Adipocyte (in vitro differentiated cells): ENCODE measurements at regions not wholly inside any gene's neighbourhood (a gene's known extent, or its start where the extent isn't known, plus 50 kb on each side); places are given as distances from the start of the nearest gene placed in this dataset.

ENCODE experiments used
- DNase-seq: peaks from one replicate; pipeline ENCODE4 v3.0.0-alpha.2; 2015; ENCODE audit warnings: low read depth
- H3K27me3 ChIP-seq: replicated peaks from 2 replicates; pipeline ENCODE4 v1.7.0; 2013; ENCODE audit warnings: mild to moderate bottlenecking, low read length, moderate library complexity; ENCODE audit not compliant: control insufficient read depth, insufficient read depth
- H3K36me3 ChIP-seq: 2 replicates; pipeline ENCODE4 v1.7.0; 2013; ENCODE audit warnings: low read length, mild to moderate bottlenecking, moderate library complexity; ENCODE audit not compliant: control insufficient read depth, insufficient read depth, severe bottlenecking
- H3K4me1 ChIP-seq: 2 replicates; pipeline ENCODE4 v1.7.0; 2013; ENCODE audit warnings: mild to moderate bottlenecking, low read length, moderate library complexity; ENCODE audit not compliant: control insufficient read depth, insufficient read depth
- H3K4me3 ChIP-seq: 2 replicates; pipeline ENCODE4 v1.7.0; 2013; ENCODE audit warnings: mild to moderate bottlenecking, low read length, moderate library complexity
- H3K9ac ChIP-seq: 2 replicates; pipeline ENCODE4 v1.7.0; 2013; ENCODE audit warnings: mild to moderate bottlenecking, low read length, moderate library complexity
- H3K9me3 ChIP-seq: 2 replicates; pipeline ENCODE4 v1.7.0; 2013; ENCODE audit warnings: mild to moderate bottlenecking, low read length, moderate library complexity; ENCODE audit not compliant: control insufficient read depth

DNA sequence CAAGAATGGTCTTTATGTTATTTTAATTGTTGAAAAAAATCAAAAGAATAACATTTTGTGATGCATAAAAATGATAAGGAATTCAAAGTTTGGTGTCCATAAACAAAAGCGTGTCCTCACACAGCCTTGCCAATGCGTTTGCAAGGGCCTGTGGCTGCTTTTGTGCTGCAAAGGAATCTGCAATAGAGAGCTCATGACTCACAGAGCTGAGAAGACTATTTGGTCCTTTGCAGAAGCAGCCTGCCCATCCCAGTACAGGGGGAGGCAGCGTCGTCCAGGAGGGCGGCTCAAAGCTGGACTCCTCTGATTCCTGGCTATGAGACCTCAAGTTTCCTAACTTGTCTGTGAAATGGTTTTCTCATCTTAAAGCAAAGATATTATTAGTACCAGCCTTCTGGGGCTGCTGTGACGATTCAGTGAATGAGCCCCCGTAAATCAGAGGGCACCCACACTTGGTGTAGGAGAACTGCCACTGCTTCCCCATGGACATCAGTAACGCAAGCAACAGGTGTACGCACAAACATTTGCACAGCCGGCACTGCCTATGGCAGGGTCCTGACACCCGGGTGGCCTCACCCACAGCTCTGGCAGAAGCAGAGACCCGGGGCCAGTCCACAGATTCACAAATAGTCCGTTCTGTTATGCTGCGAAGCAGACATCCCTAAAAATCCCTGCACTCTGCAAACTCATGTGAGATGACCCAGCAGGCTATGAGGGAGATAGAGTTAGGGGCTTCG lies 70.6 kb upstream of the ASAP2 start:
- H3K9me3 ChIP-seq = peaks cover 5% of the 10 kb centered on the region
- no peaks in the 10 kb centered on the region for H3K36me3 ChIP-seq
- H3K4me1 ChIP-seq = no peaks in the 10 kb centered on the region
- H3K9ac ChIP-seq = no peak overlapping the region
- H3K27me3 ChIP-seq = peaks cover 8% of the 10 kb centered on the region
- peak; percentile 53 for DNase-seq
- H3K4me3 ChIP-seq = no peak overlapping the region

DNA sequence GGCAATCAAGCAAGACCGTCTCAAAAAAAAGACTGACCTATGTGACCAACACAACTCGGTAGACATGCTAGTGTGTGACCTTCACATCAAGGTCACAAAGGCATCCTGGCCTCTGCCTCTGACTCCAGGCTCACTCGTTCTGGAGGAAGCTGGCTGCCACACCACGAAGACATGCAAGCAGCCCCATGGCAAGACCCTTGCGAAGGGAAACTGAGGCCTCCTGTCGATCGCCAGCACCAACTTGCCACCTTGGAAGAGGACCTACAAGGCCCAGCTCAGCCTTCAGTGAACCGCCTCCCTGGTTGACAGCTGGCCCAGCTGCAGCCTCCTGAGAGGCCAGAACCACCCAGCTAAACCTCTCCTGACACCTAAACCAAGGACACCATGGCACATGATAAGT lies 79.3 kb upstream of the ASAP2 start:
- H3K4me1 ChIP-seq = no peaks in the 10 kb centered on the region
- H3K36me3 ChIP-seq = no peaks in the 10 kb centered on the region
- no peaks in the 10 kb centered on the region for H3K9me3 ChIP-seq
- no peak overlapping the region for H3K4me3 ChIP-seq
- H3K9ac ChIP-seq = no peak overlapping the region
- no peak for DNase-seq
- no peaks in the 10 kb centered on the region for H3K27me3 ChIP-seq

DNA sequence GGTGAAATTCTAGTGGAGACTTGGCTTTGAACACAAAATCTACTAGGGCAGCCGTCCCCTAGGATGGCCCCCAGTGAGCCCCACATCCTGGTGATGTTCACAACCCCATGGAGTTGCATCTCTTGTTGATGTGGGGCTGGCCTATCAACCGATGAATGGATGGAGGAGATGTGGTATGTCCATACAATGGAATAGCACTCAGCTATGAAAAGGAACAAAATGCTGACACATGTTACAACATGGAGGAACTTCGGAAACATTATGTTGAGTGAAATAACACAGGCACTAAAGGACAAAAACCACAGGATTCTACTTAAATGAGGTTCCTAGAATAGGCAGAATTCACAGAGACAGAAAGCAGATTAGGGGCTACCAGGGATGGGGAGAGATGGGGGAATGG lies 80.1 kb upstream of the ASAP2 start:
- Histone ChIP-seq H3K27me3 (no peaks in the 10 kb centered on the region), H3K9me3 (no peaks in the 10 kb centered on the region), H3K9ac (no peak overlapping the region), H3K36me3 (no peaks in the 10 kb centered on the region), H3K4me1 (no peaks in the 10 kb centered on the region), H3K4me3 (no peak overlapping the region)
- DNase-seq = no peak

DNA sequence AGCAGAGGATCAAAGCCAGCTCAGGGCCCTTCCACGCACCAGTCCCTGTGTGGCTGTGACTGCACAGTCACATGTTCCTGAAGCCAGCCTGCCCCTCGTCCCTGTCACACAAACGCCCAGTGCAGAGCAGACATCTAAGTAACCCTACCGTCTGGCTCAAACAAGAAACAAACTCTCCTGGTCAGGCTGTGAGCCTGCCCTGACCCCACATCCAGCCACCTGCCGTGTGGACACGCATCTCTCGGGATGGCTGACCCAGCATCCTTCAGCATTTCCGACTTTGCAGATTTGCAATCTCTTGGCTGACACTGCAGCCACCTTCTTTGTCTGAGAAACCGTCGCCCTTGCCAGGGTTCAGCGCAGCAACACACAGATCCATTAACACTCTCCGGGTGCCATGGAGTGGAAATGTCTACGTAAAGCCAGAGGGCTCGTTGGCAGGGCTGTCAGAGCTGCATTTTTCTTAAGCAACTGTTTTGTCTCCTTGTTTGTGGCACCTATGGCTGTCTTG lies 82.3 kb upstream of the ASAP2 start:
- no peaks in the 10 kb centered on the region for H3K27me3 ChIP-seq
- H3K9ac ChIP-seq = no peak overlapping the region
- DNase-seq = no peak
- H3K9me3 ChIP-seq = no peaks in the 10 kb centered on the region
- no peaks in the 10 kb centered on the region for H3K4me1 ChIP-seq
- no peaks in the 10 kb centered on the region for H3K36me3 ChIP-seq
- no peak overlapping the region for H3K4me3 ChIP-seq

DNA sequence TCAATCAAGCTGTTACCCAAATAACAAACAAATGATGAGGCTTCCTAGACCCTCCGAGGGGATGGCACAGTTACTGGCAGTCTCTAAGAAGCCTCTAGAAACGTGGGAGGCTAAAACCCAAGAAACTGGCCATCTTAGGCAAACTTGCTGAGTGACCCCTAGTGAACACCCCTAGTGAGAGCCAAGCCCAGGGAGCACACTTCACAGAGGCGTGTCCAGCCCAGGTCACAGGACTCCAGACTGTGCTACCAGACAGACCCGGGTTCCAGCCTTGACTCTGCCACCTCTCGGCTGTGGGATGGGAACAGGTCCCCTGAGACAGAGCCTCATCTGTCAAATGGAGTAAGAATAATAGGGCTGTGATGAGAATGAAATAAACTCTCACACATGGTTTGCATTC lies 83.5 kb upstream of the ASAP2 start:
- Histone ChIP-seq H3K36me3 (no peaks in the 10 kb centered on the region), H3K9me3 (no peaks in the 10 kb centered on the region), H3K27me3 (no peaks in the 10 kb centered on the region), H3K4me1 (no peaks in the 10 kb centered on the region), H3K9ac (no peak overlapping the region), H3K4me3 (no peak overlapping the region)
- DNase-seq = no peak

DNA sequence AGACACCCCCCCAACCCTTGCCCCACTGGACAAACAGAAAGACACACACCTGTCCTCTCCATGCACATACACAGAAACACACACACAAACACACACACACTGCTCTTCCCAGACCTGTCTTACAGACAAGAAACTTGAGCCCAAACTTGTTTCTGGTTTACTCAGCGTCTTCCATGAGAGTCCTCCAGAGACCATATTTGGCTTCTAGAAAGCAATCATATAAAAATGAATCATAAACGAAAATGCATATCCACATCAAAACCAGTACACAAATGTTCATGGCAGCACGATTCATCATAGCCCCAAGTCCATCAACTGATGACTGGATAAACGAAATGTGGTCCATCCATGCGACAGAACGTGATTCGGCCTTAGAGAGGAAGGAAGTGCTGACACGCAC lies 84.2 kb upstream of the ASAP2 start:
- Histone ChIP-seq H3K9me3 (no peaks in the 10 kb centered on the region), H3K4me3 (no peak overlapping the region), H3K36me3 (no peaks in the 10 kb centered on the region), H3K27me3 (no peaks in the 10 kb centered on the region), H3K9ac (no peak overlapping the region), H3K4me1 (no peaks in the 10 kb centered on the region)
- no peak for DNase-seq

DNA sequence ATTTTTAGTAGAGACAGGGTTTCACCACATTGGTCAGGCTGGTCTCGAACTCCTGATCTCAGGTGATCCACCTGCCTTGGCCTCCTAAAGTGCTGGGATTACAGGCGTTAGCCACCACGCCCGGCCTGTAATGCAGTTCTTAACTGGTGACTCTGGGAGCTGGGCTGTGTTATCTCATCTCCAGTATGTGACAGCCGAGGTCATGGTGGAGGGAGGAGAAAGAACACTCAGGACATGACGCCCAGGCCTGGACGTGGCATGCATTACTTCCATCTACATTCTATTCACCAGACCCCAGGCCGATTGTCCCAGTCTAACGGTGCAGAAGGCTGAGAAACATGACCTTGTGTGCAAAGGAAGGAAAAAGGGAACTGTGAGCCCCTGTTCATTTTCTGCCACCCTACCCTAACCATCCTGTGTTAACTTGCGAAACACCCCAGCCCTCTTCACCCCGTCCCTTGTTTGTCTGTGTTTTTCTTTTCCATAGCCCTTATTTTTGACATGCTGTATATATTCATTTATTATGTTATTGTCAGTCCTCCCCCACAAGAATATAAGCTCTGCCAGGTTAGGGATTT lies 88.1 kb upstream of the ASAP2 start:
- Histone ChIP-seq H3K36me3 (no peaks in the 10 kb centered on the region), H3K4me3 (no peak overlapping the region), H3K9ac (no peak overlapping the region), H3K9me3 (no peaks in the 10 kb centered on the region), H3K4me1 (no peaks in the 10 kb centered on the region), H3K27me3 (no peaks in the 10 kb centered on the region)
- DNase-seq = no peak

DNA sequence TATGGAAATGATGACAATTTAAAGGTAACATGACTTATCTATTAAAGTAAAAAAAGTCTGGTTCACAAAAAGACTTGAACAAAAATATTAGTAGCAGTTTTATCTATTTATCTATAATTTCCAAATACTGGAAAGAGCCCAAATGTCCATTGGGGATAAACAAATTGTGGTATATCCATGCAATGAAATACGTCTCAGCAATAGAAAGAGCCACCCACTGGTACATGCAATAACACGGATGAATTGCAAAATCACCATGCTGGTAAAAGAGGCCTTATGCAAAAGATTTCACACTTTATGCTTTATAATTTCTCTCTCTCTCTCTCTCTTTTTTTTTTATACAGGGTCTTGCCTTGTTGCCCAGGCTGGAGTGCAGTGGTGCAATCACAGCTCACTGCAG lies 91.4 kb upstream of the ASAP2 start:
- DNase-seq = no peak
- H3K36me3 ChIP-seq = no peaks in the 10 kb centered on the region
- H3K27me3 ChIP-seq = no peaks in the 10 kb centered on the region
- no peaks in the 10 kb centered on the region for H3K9me3 ChIP-seq
- peaks cover 8% of the 10 kb centered on the region for H3K4me1 ChIP-seq
- no peak overlapping the region for H3K4me3 ChIP-seq
- H3K9ac ChIP-seq = no peak overlapping the region

DNA sequence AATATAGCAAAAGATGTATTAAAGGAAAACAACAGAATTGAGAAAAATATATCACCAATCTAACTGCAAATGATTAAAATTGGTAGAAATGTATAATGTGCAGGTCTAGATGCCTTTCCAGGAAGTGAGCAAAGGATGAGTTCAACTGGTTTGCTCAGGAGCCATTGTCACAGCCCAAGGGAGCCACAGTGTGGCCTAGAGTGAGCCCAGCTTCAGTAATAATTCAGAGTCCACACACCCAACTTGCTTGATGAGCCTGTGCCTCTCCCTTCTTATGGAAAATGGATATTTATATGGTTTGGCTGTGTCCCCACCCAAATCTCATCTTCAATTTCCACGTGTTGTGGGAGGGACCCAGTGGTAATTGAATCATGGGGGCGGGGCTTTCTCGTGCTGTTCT lies 92.2 kb upstream of the ASAP2 start:
- DNase-seq = no peak
- no peaks in the 10 kb centered on the region for H3K36me3 ChIP-seq
- no peaks in the 10 kb centered on the region for H3K9me3 ChIP-seq
- H3K4me3 ChIP-seq = no peak overlapping the region
- no peak overlapping the region for H3K9ac ChIP-seq
- no peaks in the 10 kb centered on the region for H3K27me3 ChIP-seq
- peaks cover 8% of the 10 kb centered on the region for H3K4me1 ChIP-seq

DNA sequence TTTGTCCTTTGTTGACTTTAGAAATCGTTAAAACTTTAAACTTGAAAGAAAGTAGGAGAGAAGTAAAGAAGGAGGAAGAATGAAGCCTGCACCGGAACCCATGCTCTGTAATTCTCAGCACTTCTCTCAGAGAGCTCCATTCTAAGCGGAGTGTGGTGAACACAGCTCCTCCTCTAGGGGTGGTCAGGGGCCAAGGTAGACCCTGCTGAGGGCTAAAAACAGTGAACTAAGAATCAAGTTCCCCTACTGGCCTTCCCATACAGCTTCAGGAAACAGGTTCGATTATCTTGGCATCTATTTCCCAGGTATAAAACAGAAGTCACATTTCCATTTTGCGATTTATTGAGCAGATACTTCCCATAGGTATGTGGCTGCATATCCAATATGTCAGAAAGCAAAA lies 92.7 kb upstream of the ASAP2 start:
- DNase-seq = no peak
- no peaks in the 10 kb centered on the region for H3K9me3 ChIP-seq

DNA sequence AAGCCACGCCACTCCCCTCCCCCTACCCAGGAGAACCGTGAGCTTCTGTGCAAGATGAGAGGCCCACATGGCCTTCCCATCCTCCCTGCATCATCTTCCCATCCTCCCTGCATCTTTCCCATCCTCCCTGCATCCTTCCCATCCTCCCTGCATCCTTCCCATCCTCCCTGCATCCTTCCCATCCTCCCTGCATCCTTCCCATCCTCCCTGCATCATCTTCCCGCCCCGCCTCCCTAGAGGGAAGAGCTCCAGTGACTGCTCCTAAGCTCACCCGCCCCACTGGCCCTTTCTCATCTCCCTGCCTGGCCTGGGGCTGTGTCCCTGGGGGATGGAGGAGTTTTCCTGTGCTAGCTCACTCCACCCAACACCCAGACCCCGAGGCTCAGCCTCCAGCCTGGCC lies 93.3 kb upstream of the ASAP2 start:
- Histone ChIP-seq H3K4me3 (no peak overlapping the region), H3K4me1 (peaks cover 8% of the 10 kb centered on the region), H3K9me3 (no peaks in the 10 kb centered on the region), H3K9ac (no peak overlapping the region), H3K27me3 (no peaks in the 10 kb centered on the region), H3K36me3 (no peaks in the 10 kb centered on the region)
- DNase-seq = no peak

More for the DNA sequence above, 92.7 kb upstream of the ASAP2 start:
- no peaks in the 10 kb centered on the region for H3K36me3 ChIP-seq
- no peaks in the 10 kb centered on the region for H3K27me3 ChIP-seq
- peaks cover 8% of the 10 kb centered on the region for H3K4me1 ChIP-seq
- no peak overlapping the region for H3K9ac ChIP-seq
- H3K4me3 ChIP-seq = no peak overlapping the region
